HUES48 (cell line): ENCODE measurements at regions not wholly inside any gene's neighbourhood (a gene's known extent, or its start where the extent isn't known, plus 50 kb on each side); places are given as distances from the start of the nearest gene placed in this dataset.
"Not testable (repeated sequence)": the region's sequence is repeated elsewhere in the genome, so short reads cannot be mapped to it uniquely, and the experiment has no call there.

ENCODE experiments used
- H3K27ac ChIP-seq: one replicate; pipeline ENCODE4 v1.7.0; 2013; ENCODE audit warnings: low read depth, low read length, inconsistent platforms
- H3K27me3 ChIP-seq: 2 replicates; pipeline ENCODE4 v1.6.1; 2013; ENCODE audit warnings: mild to moderate bottlenecking, low read length; ENCODE audit not compliant: control insufficient read depth, insufficient read depth
- H3K36me3 ChIP-seq: 2 replicates; pipeline ENCODE4 v1.6.1; 2013; ENCODE audit warnings: low read length; ENCODE audit not compliant: control insufficient read depth, insufficient read depth
- H3K4me1 ChIP-seq: 2 replicates; pipeline ENCODE4 v1.6.1; 2013; ENCODE audit warnings: mild to moderate bottlenecking, low read length; ENCODE audit not compliant: control insufficient read depth, insufficient read depth
- H3K4me3 ChIP-seq: 2 replicates; pipeline ENCODE4 v1.5.1; 2013; ENCODE audit warnings: mild to moderate bottlenecking, low read depth, low read length
- H3K9ac ChIP-seq: 2 replicates; pipeline ENCODE4 v1.6.1; 2013; ENCODE audit warnings: mild to moderate bottlenecking, low read depth, low read length, moderate library complexity
- H3K9me3 ChIP-seq: 2 replicates; pipeline ENCODE4 v1.6.1; 2013; ENCODE audit warnings: low read length; ENCODE audit not compliant: control insufficient read depth, insufficient read depth

DNA sequence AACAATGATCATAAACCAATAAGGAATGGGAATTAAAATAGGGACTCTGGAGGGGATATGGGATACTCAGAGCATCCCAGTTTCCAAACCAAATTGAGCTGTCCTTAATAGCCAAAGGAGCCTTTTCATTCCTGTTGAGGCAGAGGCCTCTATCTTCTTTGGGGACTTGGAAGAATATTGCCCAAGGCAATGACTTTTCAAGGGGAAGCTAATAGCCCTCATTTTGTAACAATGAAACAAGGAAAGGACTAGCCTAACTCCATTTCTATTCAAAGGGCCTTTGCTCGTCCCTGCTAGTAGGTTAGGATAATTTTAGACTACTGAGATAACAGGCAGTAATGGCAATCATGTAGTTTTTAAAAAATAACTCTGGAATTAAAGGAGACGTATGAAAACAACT is 789.8 kb upstream of the SLITRK5 start:
- H3K4me3 ChIP-seq, result no peak overlapping the region
- no peak overlapping the region for H3K9ac ChIP-seq
- H3K27ac ChIP-seq, result peak overlapping the region; percentile 88
- peaks cover 67% of the 10 kb centered on the region for H3K27me3 ChIP-seq
- H3K9me3 ChIP-seq, result no peaks in the 10 kb centered on the region
- H3K4me1 ChIP-seq, result peaks cover 16% of the 10 kb centered on the region
- H3K36me3 ChIP-seq, result no peaks in the 10 kb centered on the region

- Histone ChIP-seq H3K9ac (peak overlapping the region; percentile 30; the same call in 1 of the 2 replicates), H3K27me3 (peaks cover 60% of the 10 kb centered on the region), H3K36me3 (no peaks in the 10 kb centered on the region), H3K4me3 (peak overlapping the region; percentile 46), H3K4me1 (peaks cover 16% of the 10 kb centered on the region), H3K27ac (peak overlapping the region; percentile 88), H3K9me3 (no peaks in the 10 kb centered on the region)
Observed at GRCh38 chr13:86882107-86882506, 789.1 kb upstream of the SLITRK5 start.

DNA sequence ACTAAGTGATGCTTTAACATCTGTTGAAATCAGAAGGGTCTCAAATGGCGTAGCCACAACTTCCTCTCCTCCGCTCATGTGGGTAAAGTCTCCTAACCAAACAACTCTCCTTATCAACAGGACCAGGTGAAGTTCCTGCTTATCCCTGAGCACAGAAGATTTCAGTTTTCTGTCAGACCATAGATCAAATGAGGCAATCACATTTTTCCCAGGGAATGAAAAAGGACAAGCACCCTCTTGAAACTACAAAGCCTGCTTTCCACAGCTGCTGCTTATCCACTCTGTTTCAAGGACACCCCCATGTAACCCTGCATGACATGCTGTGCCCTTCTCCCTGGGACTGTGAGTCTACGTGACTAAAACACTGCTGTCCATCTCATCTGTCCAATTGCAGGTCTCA is 788.3 kb upstream of the SLITRK5 start:
- Histone ChIP-seq H3K36me3 (no peaks in the 10 kb centered on the region), H3K27ac (peak overlapping the region; percentile 75), H3K4me3 (peak overlapping the region; percentile 46), H3K4me1 (peaks cover 16% of the 10 kb centered on the region), H3K9me3 (no peaks in the 10 kb centered on the region), H3K27me3 (peaks cover 53% of the 10 kb centered on the region), H3K9ac (peak overlapping the region; percentile 30; the same call in 1 of the 2 replicates)

- no peak overlapping the region for H3K9ac ChIP-seq
- H3K27me3 ChIP-seq, result no peaks in the 10 kb centered on the region
- no peak overlapping the region for H3K27ac ChIP-seq
- no peak overlapping the region for H3K4me3 ChIP-seq
- H3K36me3 ChIP-seq, result no peaks in the 10 kb centered on the region
- H3K9me3 ChIP-seq, result no peaks in the 10 kb centered on the region
- H3K4me1 ChIP-seq, result no peaks in the 10 kb centered on the region
Observed at GRCh38 chr13:86892330-86892729, 778.8 kb upstream of the SLITRK5 start.

DNA sequence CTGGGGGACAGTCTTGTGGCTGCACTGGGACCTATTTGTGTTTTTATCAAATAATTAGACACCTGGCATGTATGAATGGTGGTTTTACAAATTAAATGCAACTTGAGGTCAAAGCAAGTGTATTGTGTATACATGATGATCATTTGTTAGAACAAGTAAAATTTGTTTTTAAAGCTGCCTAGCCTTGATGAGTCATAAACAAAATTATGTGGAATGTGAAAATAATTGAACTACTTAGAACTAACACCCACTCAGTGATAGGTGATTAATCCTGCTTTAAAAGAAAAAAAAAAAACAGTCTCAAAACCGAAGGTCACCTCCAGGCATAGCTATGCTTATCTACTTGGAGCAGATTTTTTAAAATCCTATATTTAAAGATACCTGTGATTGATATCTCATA is 770.3 kb upstream of the SLITRK5 start:
- H3K4me3 ChIP-seq, result no peak overlapping the region
- no peak overlapping the region for H3K27ac ChIP-seq
- H3K9me3 ChIP-seq, result no peaks in the 10 kb centered on the region
- H3K4me1 ChIP-seq, result 0 out of 2 replicates have a peak, but pooled peaks cover 1% of the 10 kb centered on the region
- no peaks in the 10 kb centered on the region for H3K36me3 ChIP-seq
- H3K9ac ChIP-seq, result no peak overlapping the region
- no peaks in the 10 kb centered on the region for H3K27me3 ChIP-seq

DNA sequence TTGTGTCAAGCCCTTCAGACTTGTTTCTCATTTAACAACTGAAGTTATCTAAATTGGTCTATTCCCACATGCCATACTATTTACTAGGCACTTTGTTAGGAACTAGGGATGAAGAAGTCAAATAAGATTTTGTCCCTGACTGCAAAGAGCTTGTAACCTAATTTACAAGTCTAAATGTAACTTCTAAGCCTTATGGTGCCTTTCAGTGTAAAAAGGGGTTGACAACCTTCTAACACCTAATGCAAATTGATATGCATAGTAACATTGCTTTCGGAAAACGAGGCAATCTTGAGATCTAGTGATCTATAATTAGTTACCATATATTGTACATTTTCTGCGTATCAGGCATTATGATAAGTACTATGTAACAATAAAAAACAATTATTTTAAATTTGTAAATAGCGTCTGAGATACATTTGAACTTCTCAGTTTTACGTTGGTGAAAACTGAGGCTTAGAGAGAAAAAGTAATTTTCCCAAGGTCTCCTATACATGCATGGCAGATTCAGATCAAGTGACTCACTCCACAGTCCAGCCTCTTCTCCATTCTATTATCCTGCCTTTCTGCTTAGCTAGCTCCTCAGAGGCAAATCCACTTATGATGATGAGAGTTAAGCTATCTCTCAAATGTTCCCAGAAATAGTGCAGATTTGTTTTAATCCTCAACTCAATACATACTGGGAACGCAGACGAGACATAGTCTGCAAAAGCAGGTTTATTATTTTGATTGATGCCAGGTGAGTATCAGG is 764.9 kb upstream of the SLITRK5 start:
- no peaks in the 10 kb centered on the region for H3K27me3 ChIP-seq
- H3K27ac ChIP-seq, result peak overlapping the region; percentile 71
- 0 out of 2 replicates have a peak, but pooled peaks cover 3% of the 10 kb centered on the region for H3K4me1 ChIP-seq
- no peak overlapping the region for H3K9ac ChIP-seq
- no peak overlapping the region for H3K4me3 ChIP-seq
- no peaks in the 10 kb centered on the region for H3K9me3 ChIP-seq
- no peaks in the 10 kb centered on the region for H3K36me3 ChIP-seq

DNA sequence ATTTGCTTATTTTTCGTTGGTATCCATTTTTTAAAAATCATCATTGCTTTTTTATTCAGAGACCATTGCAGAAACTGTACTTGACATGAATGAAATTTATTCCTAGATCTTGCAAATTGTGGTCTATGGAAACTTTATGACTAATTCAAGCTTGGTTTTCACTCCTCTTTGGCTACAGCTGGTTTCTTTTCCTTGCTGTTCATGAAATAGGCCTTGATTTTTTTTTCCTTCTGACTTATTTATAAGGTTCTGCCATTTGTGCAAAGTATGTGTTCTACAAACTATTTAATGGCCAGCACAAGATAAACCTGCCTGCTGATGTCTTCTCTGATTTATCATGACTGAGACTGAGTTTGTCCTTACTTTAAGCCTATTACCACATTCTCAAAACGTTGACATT is 764.0 kb upstream of the SLITRK5 start:
- H3K9ac ChIP-seq, result no peak overlapping the region
- H3K36me3 ChIP-seq, result no peaks in the 10 kb centered on the region
- H3K4me3 ChIP-seq, result no peak overlapping the region
- 0 out of 2 replicates have a peak, but pooled peaks cover 3% of the 10 kb centered on the region for H3K4me1 ChIP-seq
- no peaks in the 10 kb centered on the region for H3K9me3 ChIP-seq
- H3K27me3 ChIP-seq, result no peaks in the 10 kb centered on the region
- H3K27ac ChIP-seq, result peak overlapping the region; percentile 71

DNA sequence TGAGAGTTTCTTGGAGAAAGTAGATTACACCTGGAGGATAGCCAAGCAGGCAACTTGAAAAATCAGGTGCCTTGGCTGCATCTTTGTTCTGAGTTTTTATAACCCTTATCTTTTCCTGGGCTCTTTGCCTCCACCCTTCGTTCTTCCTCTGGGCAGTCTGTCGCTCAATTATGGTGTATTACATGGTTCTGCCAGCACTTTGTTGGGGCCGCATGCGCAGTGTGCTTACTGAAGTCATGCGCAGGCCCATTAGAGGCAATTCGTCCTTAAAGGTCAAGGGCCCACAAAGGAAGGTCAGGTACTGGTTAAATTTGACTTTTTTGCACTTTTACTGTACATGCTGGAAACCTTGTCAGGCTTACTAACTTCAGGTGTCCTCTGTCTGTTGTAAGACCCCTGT is 761.9 kb upstream of the SLITRK5 start:
- no peak overlapping the region for H3K9ac ChIP-seq
- no peak overlapping the region for H3K4me3 ChIP-seq
- H3K36me3 ChIP-seq, result no peaks in the 10 kb centered on the region
- no peaks in the 10 kb centered on the region for H3K27me3 ChIP-seq
- no peaks in the 10 kb centered on the region for H3K9me3 ChIP-seq
- H3K4me1 ChIP-seq, result 0 out of 2 replicates have a peak, but pooled peaks cover 3% of the 10 kb centered on the region
- H3K27ac ChIP-seq, result no peak overlapping the region

- Histone ChIP-seq H3K4me3 (no peak overlapping the region), H3K27me3 (no peaks in the 10 kb centered on the region), H3K27ac (no peak overlapping the region), H3K9me3 (no peaks in the 10 kb centered on the region), H3K36me3 (no peaks in the 10 kb centered on the region), H3K4me1 (peaks cover 4% of the 10 kb centered on the region; the same call in 1 of the 2 replicates), H3K9ac (no peak overlapping the region)
Observed at GRCh38 chr13:86914757-86915156, 756.4 kb upstream of the SLITRK5 start.

DNA sequence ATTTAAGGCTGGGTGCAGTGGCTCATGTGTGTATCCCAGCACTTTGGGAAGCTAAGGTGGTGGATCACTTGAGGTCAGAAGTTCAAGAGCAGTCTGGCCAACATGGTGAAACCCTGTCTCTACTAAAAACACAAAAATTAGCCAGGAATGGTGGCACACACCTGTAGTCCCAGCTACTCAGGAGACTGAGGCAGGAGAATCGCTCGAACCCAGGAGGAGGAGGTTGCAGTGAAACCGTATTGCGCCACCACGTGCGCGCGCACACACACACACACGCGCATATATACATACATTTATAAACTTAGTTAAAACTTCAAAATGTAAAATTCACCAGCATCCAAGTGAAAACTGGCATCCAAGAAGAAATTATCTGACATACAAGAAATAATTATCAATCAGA is 753.7 kb upstream of the SLITRK5 start:
- H3K9me3 ChIP-seq, H3K9ac ChIP-seq: not testable (repeated sequence)

GRCh38 chr13:86918682-86919081 is 752.5 kb upstream of the SLITRK5 start:
- H3K36me3 ChIP-seq, result no peaks in the 10 kb centered on the region
- H3K4me1 ChIP-seq, result peaks cover 4% of the 10 kb centered on the region; the same call in 1 of the 2 replicates
- no peak overlapping the region for H3K27ac ChIP-seq
- no peak overlapping the region for H3K9ac ChIP-seq
- no peak overlapping the region for H3K4me3 ChIP-seq
- H3K9me3 ChIP-seq, result no peaks in the 10 kb centered on the region
- H3K27me3 ChIP-seq, result no peaks in the 10 kb centered on the region

More for the DNA sequence above, 753.7 kb upstream of the SLITRK5 start:
- not testable (repeated sequence) for H3K27me3 ChIP-seq, H3K4me1 ChIP-seq, H3K4me3 ChIP-seq, H3K27ac ChIP-seq, H3K36me3 ChIP-seq
